SK-N-SH treated with all-trans-retinoic acid at 6 μM for 48 hours (cell line): ENCODE measurements at regions not wholly inside any gene's neighbourhood (a gene's known extent, or its start where the extent isn't known, plus 50 kb on each side); places are given as distances from the start of the nearest gene placed in this dataset.
A peak's percentile ranks its signal among the peaks of the same experiment; 100 is the strongest.

Experiments
- ATAC-seq: fragments of 200-7000 bp; cut with Tn5 transposase; 3 replicates; pipeline ENCODE4 v1.9.1; 2020; ENCODE audit warnings: mild to moderate bottlenecking, moderate library complexity
- ARNTL ChIP-seq: fragments of 450-650 bp; formaldehyde crosslinking; IDR thresholded peaks from 2 replicates; pipeline ENCODE4 v1.5.0; 2020; ENCODE audit warnings: low read depth, mild to moderate bottlenecking, moderate library complexity, borderline replicate concordance
- BACH2 ChIP-seq: fragments of 250-450 bp; sonication (Bioruptor Pico); IDR thresholded peaks from 2 replicates; pipeline ENCODE4 v1.9.0; 2021; ENCODE audit warnings: mild to moderate bottlenecking, borderline replicate concordance
- CREB5 ChIP-seq: fragments of 250-450 bp; sonication (Bioruptor Pico); IDR thresholded peaks from 2 replicates; pipeline ENCODE4 v1.5.1; 2020; ENCODE audit warnings: low read depth, mild to moderate bottlenecking, moderate library complexity
- CSDC2 ChIP-seq: fragments of 250-450 bp; sonication (Bioruptor Pico); IDR thresholded peaks from 2 replicates; pipeline ENCODE4 v1.5.0; 2020; ENCODE audit warnings: mild to moderate bottlenecking, moderate library complexity
- CSRNP3 ChIP-seq: fragments of 250-450 bp; sonication (Bioruptor Pico); IDR thresholded peaks from 2 replicates; pipeline ENCODE4 v1.5.1; 2021; ENCODE audit warnings: mild to moderate bottlenecking, moderate library complexity
- ESRRG ChIP-seq: fragments of 250-450 bp; sonication (Bioruptor Pico); IDR thresholded peaks from 2 replicates; pipeline ENCODE4 v1.6.1; 2021; ENCODE audit warnings: mild to moderate bottlenecking
- GLIS3 ChIP-seq: fragments of 250-450 bp; sonication (Bioruptor Pico); IDR thresholded peaks from 2 replicates; pipeline ENCODE4 v1.5.0; 2020; ENCODE audit warnings: mild to moderate bottlenecking, moderate library complexity
- ISL1 ChIP-seq: fragments of 250-450 bp; sonication (Bioruptor Pico); IDR thresholded peaks from 2 replicates; pipeline ENCODE4 v2.1.2; 2022; ENCODE audit warnings: mild to moderate bottlenecking, moderate library complexity
- OSR1 ChIP-seq: fragments of 250-450 bp; sonication (Bioruptor Pico); IDR thresholded peaks from 2 replicates; pipeline ENCODE4 v1.8.0; 2022; ENCODE audit warnings: moderate library complexity, mild to moderate bottlenecking, inconsistent platforms
- PATZ1 ChIP-seq: fragments of 250-450 bp; sonication (Bioruptor Pico); IDR thresholded peaks from 2 replicates; pipeline ENCODE4 v1.8.0; 2020; ENCODE audit warnings: mild to moderate bottlenecking, moderate library complexity, borderline replicate concordance
- POU6F1 ChIP-seq: fragments of 250-450 bp; sonication (Bioruptor Pico); IDR thresholded peaks from 2 replicates; pipeline ENCODE4 v1.8.0; 2021; ENCODE audit warnings: low read depth, mild to moderate bottlenecking, moderate library complexity, borderline replicate concordance
- PPARA ChIP-seq: fragments of 250-450 bp; sonication (Bioruptor Pico); IDR thresholded peaks from 2 replicates; pipeline ENCODE4 v1.5.0; 2020; ENCODE audit warnings: mild to moderate bottlenecking, borderline replicate concordance
- RARB ChIP-seq: fragments of 250-450 bp; sonication (Bioruptor Pico); IDR thresholded peaks from 2 replicates; pipeline ENCODE4 v1.8.0; 2021; ENCODE audit warnings: mild to moderate bottlenecking, moderate library complexity
- SNAI2 ChIP-seq: fragments of 250-450 bp; sonication (Bioruptor Pico); IDR thresholded peaks from 2 replicates; pipeline ENCODE4 v1.5.0; 2020; ENCODE audit warnings: mild to moderate bottlenecking, moderate library complexity
- TCF4 ChIP-seq: fragments of 250-450 bp; sonication (Bioruptor Pico); IDR thresholded peaks from 2 replicates; pipeline ENCODE4 v1.8.0; 2021; ENCODE audit warnings: mild to moderate bottlenecking, moderate library complexity, borderline replicate concordance
- TOX ChIP-seq: fragments of 250-450 bp; sonication (Bioruptor Pico); IDR thresholded peaks from 2 replicates; pipeline ENCODE4 v1.8.0; 2021; ENCODE audit warnings: mild to moderate bottlenecking, moderate library complexity, borderline replicate concordance
- TSHZ2 ChIP-seq: fragments of 250-450 bp; sonication (Bioruptor Pico); IDR thresholded peaks from 2 replicates; pipeline ENCODE4 v1.5.0; 2020; ENCODE audit warnings: mild to moderate bottlenecking, moderate library complexity
- ZC3H10 ChIP-seq: fragments of 250-450 bp; sonication (Bioruptor Pico); IDR thresholded peaks from 2 replicates; pipeline ENCODE4 v1.5.1; 2021; ENCODE audit warnings: mild to moderate bottlenecking, moderate library complexity
- ZFP3 ChIP-seq: fragments of 250-450 bp; sonication (Bioruptor Pico); IDR thresholded peaks from 2 replicates; pipeline ENCODE4 v1.5.0; 2020; ENCODE audit warnings: mild to moderate bottlenecking, moderate library complexity
- ZFP30 ChIP-seq: fragments of 450-650 bp; formaldehyde crosslinking; IDR thresholded peaks from 2 replicates; pipeline ENCODE4 v1.5.0; 2022; ENCODE audit warnings: mild to moderate bottlenecking, moderate library complexity
- ZNF70 ChIP-seq: fragments of 450-650 bp; formaldehyde crosslinking; IDR thresholded peaks from 2 replicates; pipeline ENCODE4 v1.5.0; 2020; ENCODE audit warnings: mild to moderate bottlenecking, moderate library complexity
- ZNF8 ChIP-seq: fragments of 450-650 bp; formaldehyde crosslinking; IDR thresholded peaks from 2 replicates; pipeline ENCODE4 v1.5.0; 2020; ENCODE audit warnings: mild to moderate bottlenecking, moderate library complexity

- ATAC-seq: peak; percentile 55
- TF ChIP-seq TSHZ2 (CRISPR knock-in tag): no peak
- no peak for TF ChIP-seq ZNF70 (CRISPR knock-in tag)
- TF ChIP-seq ARNTL (CRISPR knock-in tag): no peak
- no peak for TF ChIP-seq ZC3H10 (CRISPR knock-in tag)
- TF ChIP-seq CREB5 (CRISPR knock-in tag): no peak
- TF ChIP-seq OSR1 (CRISPR knock-in tag): no peak
- TF ChIP-seq ISL1 (CRISPR knock-in tag): no peak
- no peak for TF ChIP-seq BACH2 (CRISPR knock-in tag)
- TF ChIP-seq GLIS3: no peak
- TF ChIP-seq ZNF8: no peak
- TF ChIP-seq PPARA (CRISPR knock-in tag): no peak
- TF ChIP-seq PATZ1: no peak
- no peak for TF ChIP-seq CSDC2 (CRISPR knock-in tag)
- no peak for TF ChIP-seq CSRNP3 (CRISPR knock-in tag)
- no peak for TF ChIP-seq POU6F1
- no peak for TF ChIP-seq TCF4 (CRISPR knock-in tag)
- TF ChIP-seq ZFP30: no peak
- no peak for TF ChIP-seq ESRRG (CRISPR knock-in tag)
- TF ChIP-seq TOX (CRISPR knock-in tag): no peak
- TF ChIP-seq RARB (CRISPR knock-in tag): no peak
Observed at GRCh38 chr3:25033407-25034029, 394.5 kb upstream of the RARB start.

GRCh38 chr3:25035526-25035925 is 392.5 kb upstream of the RARB start:
- ATAC-seq: no peak
- TF ChIP-seq CSDC2 (CRISPR knock-in tag): no peak
- no peak for TF ChIP-seq ARNTL (CRISPR knock-in tag)
- TF ChIP-seq BACH2 (CRISPR knock-in tag): no peak
- no peak for TF ChIP-seq POU6F1
- TF ChIP-seq CREB5 (CRISPR knock-in tag): no peak
- no peak for TF ChIP-seq ZFP3 (CRISPR knock-in tag)
- no peak for TF ChIP-seq SNAI2 (CRISPR knock-in tag)
- TF ChIP-seq GLIS3: no peak
- no peak for TF ChIP-seq ZNF8
- TF ChIP-seq TOX (CRISPR knock-in tag): no peak
- no peak for TF ChIP-seq TSHZ2 (CRISPR knock-in tag)
- no peak for TF ChIP-seq OSR1 (CRISPR knock-in tag)
